WTC11 (cell line): ENCODE measurements at regions not wholly inside any gene's neighbourhood (a gene's known extent, or its start where the extent isn't known, plus 50 kb on each side); places are given as distances from the start of the nearest gene placed in this dataset.

Experiments
- ELF4 ChIP-seq: sonication (generic); formaldehyde crosslinking; IDR thresholded peaks from 2 replicates; pipeline ENCODE4 v1.8.1; 2022; ENCODE audit warnings: low read depth, mild to moderate bottlenecking, moderate library complexity, missing genetic modification reagents
- JUN ChIP-seq: sonication (generic); formaldehyde crosslinking; IDR thresholded peaks from 2 replicates; pipeline ENCODE4 v1.8.0; 2023; ENCODE audit warnings: mild to moderate bottlenecking, missing genetic modification reagents
- NR3C1 ChIP-seq: sonication (generic); formaldehyde crosslinking; conservative IDR thresholded peaks from 2 replicates; pipeline ENCODE4 v1.8.1; 2023; ENCODE audit warnings: low read depth, mild to moderate bottlenecking, missing genetic modification reagents
- SP1 ChIP-seq: sonication (generic); formaldehyde crosslinking; conservative IDR thresholded peaks from 2 replicates; pipeline ENCODE4 v1.8.1; 2022; ENCODE audit warnings: missing genetic modification reagents
- TEAD1 ChIP-seq: sonication (generic); formaldehyde crosslinking; IDR thresholded peaks from 2 replicates; pipeline ENCODE4 v1.8.0; 2022; ENCODE audit warnings: mild to moderate bottlenecking, missing genetic modification reagents
- TEAD4 ChIP-seq: sonication (generic); formaldehyde crosslinking; IDR thresholded peaks from 2 replicates; pipeline ENCODE4 v1.8.0; 2022; ENCODE audit warnings: mild to moderate bottlenecking, missing genetic modification reagents
- USF1 ChIP-seq: sonication (generic); formaldehyde crosslinking; IDR thresholded peaks from 2 replicates; pipeline ENCODE4 v1.8.0; 2022; ENCODE audit warnings: mild to moderate bottlenecking, missing genetic modification reagents
- USF2 ChIP-seq: sonication (generic); formaldehyde crosslinking; IDR thresholded peaks from 2 replicates; pipeline ENCODE4 v1.8.1; 2023; ENCODE audit warnings: mild to moderate bottlenecking, missing genetic modification reagents, moderate library complexity
- ZNF138 ChIP-seq: sonication (generic); formaldehyde crosslinking; conservative IDR thresholded peaks from 2 replicates; pipeline ENCODE4 v1.8.1; 2022; ENCODE audit warnings: mild to moderate bottlenecking, moderate library complexity, missing genetic modification reagents
- TF ChIP-seq, protein P1 (sequence below): fragments of 200-600 bp; IDR thresholded peaks from 2 replicates; pipeline ENCODE4 v1.8.0; 2022; ENCODE audit warnings: antibody characterized with exemption
- TF ChIP-seq, protein P2 (sequence below): sonication (generic); formaldehyde crosslinking; IDR thresholded peaks from 2 replicates; pipeline ENCODE4 v1.8.0; 2022; ENCODE audit warnings: missing genetic modification reagents
- TF ChIP-seq, protein P3 (sequence below): sonication (generic); formaldehyde crosslinking; IDR thresholded peaks from 2 replicates; pipeline ENCODE4 v1.8.1; 2022; ENCODE audit warnings: low read depth, missing genetic modification reagents, borderline replicate concordance

GRCh38 chr9:135376511-135377265 is 102.9 kb upstream of the PPP1R26 start:
- TF ChIP-seq, protein P1, sequence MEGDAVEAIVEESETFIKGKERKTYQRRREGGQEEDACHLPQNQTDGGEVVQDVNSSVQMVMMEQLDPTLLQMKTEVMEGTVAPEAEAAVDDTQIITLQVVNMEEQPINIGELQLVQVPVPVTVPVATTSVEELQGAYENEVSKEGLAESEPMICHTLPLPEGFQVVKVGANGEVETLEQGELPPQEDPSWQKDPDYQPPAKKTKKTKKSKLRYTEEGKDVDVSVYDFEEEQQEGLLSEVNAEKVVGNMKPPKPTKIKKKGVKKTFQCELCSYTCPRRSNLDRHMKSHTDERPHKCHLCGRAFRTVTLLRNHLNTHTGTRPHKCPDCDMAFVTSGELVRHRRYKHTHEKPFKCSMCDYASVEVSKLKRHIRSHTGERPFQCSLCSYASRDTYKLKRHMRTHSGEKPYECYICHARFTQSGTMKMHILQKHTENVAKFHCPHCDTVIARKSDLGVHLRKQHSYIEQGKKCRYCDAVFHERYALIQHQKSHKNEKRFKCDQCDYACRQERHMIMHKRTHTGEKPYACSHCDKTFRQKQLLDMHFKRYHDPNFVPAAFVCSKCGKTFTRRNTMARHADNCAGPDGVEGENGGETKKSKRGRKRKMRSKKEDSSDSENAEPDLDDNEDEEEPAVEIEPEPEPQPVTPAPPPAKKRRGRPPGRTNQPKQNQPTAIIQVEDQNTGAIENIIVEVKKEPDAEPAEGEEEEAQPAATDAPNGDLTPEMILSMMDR: no peak
- TF ChIP-seq TEAD4 (CRISPR knock-in tag) (no peak), SP1 (CRISPR knock-in tag) (no peak), JUN (CRISPR knock-in tag) (no peak), USF2 (CRISPR knock-in tag) (no peak), USF1 (no peak), ELF4 (CRISPR knock-in tag) (no peak), ZNF138 (CRISPR knock-in tag) (no peak), TEAD1 (CRISPR knock-in tag) (no peak), NR3C1 (CRISPR knock-in tag) (no peak)
- TF ChIP-seq, protein P2, sequence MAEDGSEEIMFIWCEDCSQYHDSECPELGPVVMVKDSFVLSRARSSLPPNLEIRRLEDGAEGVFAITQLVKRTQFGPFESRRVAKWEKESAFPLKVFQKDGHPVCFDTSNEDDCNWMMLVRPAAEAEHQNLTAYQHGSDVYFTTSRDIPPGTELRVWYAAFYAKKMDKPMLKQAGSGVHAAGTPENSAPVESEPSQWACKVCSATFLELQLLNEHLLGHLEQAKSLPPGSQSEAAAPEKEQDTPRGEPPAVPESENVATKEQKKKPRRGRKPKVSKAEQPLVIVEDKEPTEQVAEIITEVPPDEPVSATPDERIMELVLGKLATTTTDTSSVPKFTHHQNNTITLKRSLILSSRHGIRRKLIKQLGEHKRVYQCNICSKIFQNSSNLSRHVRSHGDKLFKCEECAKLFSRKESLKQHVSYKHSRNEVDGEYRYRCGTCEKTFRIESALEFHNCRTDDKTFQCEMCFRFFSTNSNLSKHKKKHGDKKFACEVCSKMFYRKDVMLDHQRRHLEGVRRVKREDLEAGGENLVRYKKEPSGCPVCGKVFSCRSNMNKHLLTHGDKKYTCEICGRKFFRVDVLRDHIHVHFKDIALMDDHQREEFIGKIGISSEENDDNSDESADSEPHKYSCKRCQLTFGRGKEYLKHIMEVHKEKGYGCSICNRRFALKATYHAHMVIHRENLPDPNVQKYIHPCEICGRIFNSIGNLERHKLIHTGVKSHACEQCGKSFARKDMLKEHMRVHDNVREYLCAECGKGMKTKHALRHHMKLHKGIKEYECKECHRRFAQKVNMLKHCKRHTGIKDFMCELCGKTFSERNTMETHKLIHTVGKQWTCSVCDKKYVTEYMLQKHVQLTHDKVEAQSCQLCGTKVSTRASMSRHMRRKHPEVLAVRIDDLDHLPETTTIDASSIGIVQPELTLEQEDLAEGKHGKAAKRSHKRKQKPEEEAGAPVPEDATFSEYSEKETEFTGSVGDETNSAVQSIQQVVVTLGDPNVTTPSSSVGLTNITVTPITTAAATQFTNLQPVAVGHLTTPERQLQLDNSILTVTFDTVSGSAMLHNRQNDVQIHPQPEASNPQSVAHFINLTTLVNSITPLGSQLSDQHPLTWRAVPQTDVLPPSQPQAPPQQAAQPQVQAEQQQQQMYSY (CRISPR knock-in tag): no peak
- TF ChIP-seq, protein P3, sequence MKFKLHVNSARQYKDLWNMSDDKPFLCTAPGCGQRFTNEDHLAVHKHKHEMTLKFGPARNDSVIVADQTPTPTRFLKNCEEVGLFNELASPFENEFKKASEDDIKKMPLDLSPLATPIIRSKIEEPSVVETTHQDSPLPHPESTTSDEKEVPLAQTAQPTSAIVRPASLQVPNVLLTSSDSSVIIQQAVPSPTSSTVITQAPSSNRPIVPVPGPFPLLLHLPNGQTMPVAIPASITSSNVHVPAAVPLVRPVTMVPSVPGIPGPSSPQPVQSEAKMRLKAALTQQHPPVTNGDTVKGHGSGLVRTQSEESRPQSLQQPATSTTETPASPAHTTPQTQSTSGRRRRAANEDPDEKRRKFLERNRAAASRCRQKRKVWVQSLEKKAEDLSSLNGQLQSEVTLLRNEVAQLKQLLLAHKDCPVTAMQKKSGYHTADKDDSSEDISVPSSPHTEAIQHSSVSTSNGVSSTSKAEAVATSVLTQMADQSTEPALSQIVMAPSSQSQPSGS (CRISPR knock-in tag): no peak
